ENCODE measurements at regions not wholly inside any gene's neighbourhood (a gene's known extent, or its start where the extent isn't known, plus 50 kb on each side); places are given as distances from the start of the nearest gene placed in this dataset.

GRCh38 chr11:25520459-25520858 is 811.5 kb upstream of the ANO3 start:
- TF ChIP-seq CTCF (IDR thresholded peaks at IDR 0.05; ENCODE audit: low read length) (no peak), EZH2 (IDR thresholded peaks at IDR 0.05; ENCODE audit: borderline replicate concordance, low read length) (no peak)
